Esophagus (tissue), 2 donors: ENCODE measurements at regions not wholly inside any gene's neighbourhood (a gene's known extent, or its start where the extent isn't known, plus 50 kb on each side); places are given as distances from the start of the nearest gene placed in this dataset.

Experiments
- H3K27ac ChIP-seq, 2 donors: one replicate each; pipeline ENCODE4 v1.5.1; 2013; ENCODE audit warnings: low read depth in 2 of 2, mild to moderate bottlenecking in 2 of 2, inconsistent platforms in 1 of 2, low read length in 1 of 2, moderate library complexity in 1 of 2
- H3K27me3 ChIP-seq, 2 donors: one replicate each; pipeline ENCODE4 v1.6.1; 2013; ENCODE audit warnings: low read length in 2 of 2, control low read depth in 1 of 2, mild to moderate bottlenecking in 1 of 2; ENCODE audit not compliant: insufficient read depth in 2 of 2, control insufficient read depth in 1 of 2
- H3K36me3 ChIP-seq, 2 donors: one replicate each; pipeline ENCODE4 v1.6.1; 2013; ENCODE audit warnings: low read length in 1 of 2; ENCODE audit not compliant: control insufficient read depth in 2 of 2, insufficient read depth in 2 of 2
- H3K4me1 ChIP-seq, 2 donors: one replicate each; pipeline ENCODE4 v1.6.1; 2013; ENCODE audit warnings: low read length in 1 of 2; ENCODE audit not compliant: control insufficient read depth in 2 of 2, insufficient read depth in 2 of 2
- H3K4me3 ChIP-seq, 2 donors: one replicate each; pipeline ENCODE4 v1.5.1; 2013; ENCODE audit warnings: low read length in 2 of 2, mild to moderate bottlenecking in 2 of 2, low read depth in 1 of 2, moderate library complexity in 1 of 2
- H3K9me3 ChIP-seq, 2 donors: one replicate each; pipeline ENCODE4 v1.6.1; 2013; ENCODE audit warnings: mild to moderate bottlenecking in 2 of 2, low read depth in 1 of 2, low read length in 1 of 2, moderate library complexity in 1 of 2; ENCODE audit not compliant: control insufficient read depth in 2 of 2, insufficient read depth in 1 of 2
- WGBS, 2 donors: extraction: QIAGEN DNeasy Blood & Tissue Kit; methylation state at CpG; one replicate each; pipeline ENCODE4 v1.1.7; 2013; 5-methylcytosine and 5-hydroxymethylcytosine counted together
- donor health status: healthy with polysubstance abuse.
- donor health status: Bipolar disorder and iron deficiency.

DNA sequence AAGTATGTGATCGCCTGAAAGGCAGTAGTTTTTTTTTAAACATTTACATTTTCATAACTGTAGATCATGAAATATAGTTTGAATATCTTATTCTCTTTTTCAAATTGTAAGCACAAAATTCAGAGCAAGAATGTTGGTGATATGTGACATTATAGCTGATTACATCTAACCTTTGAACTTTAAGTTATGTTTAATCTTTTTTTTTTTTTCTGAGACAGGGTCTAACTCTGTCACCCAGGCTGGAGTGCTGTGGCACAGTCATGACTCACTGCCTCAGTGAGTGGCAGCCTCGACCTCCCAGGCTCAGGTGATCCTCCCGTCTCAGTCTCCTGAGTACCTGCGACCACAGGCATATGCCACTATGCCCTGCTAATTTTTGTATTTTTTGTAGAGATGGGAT is 278.7 kb upstream of the NEBL start:
- no peaks in the 10 kb centered on the region for H3K36me3 ChIP-seq
- no peaks in the 10 kb centered on the region for H3K9me3 ChIP-seq
- H3K27ac ChIP-seq: peak overlapping the region; percentile 24 to 67
- H3K27me3 ChIP-seq: no peaks in the 10 kb centered on the region
- WGBS, 2 donors: 85 to 86% methylated on average over 4 of the region's 4 CpGs
- no peak overlapping the region for H3K4me3 ChIP-seq
- H3K4me1 ChIP-seq: peaks cover 0 to 2% of the 10 kb centered on the region in 2 donors

DNA sequence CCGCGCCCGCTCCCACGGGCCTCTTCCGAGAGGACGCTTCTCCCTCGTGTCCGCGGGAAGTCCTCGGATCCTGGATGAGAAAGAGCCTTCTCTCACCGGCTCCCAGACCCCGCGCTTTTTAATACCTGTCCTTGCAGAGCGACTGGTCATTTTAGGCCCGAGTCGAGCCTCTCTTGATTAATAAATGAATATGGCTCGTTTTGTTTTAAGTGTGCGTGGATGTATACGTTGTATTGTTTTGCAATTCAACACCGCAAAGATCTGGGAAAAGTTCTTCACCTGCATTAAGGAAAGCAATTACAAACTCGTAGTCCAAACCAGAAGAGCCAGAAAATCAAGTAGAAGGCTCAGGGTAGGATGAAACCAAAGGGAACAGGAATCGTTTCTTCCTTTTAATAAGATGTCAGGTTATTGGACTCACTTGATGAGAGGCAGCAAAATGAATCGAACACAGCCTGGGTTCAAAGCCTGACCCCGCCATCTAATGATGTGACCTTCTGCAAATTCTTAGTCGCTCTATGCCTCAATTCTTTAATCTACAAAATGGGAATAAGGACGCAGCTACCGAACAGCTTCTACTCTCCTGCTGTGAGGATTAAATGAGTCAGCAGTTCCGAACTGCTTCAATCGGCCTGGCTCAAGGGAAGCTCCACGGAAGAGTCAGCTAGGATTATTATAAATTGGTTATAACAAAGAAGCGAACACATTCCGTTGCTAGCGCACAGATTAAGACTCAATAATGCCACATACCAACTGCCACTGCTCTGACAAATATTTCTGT is 277.8 kb upstream of the NEBL start:
- Histone ChIP-seq H3K27me3 (no peaks in the 10 kb centered on the region), H3K4me3 (peak overlapping the region; percentile 77 to 81), H3K27ac (peak overlapping the region; percentile 91 to 96), H3K36me3 (no peaks in the 10 kb centered on the region), H3K4me1 (peaks cover 0 to 2% of the 10 kb centered on the region in 2 donors), H3K9me3 (no peaks in the 10 kb centered on the region)
- 23 to 25% methylated on average over 33 of the region's 33 CpGs for WGBS, 2 donors

DNA sequence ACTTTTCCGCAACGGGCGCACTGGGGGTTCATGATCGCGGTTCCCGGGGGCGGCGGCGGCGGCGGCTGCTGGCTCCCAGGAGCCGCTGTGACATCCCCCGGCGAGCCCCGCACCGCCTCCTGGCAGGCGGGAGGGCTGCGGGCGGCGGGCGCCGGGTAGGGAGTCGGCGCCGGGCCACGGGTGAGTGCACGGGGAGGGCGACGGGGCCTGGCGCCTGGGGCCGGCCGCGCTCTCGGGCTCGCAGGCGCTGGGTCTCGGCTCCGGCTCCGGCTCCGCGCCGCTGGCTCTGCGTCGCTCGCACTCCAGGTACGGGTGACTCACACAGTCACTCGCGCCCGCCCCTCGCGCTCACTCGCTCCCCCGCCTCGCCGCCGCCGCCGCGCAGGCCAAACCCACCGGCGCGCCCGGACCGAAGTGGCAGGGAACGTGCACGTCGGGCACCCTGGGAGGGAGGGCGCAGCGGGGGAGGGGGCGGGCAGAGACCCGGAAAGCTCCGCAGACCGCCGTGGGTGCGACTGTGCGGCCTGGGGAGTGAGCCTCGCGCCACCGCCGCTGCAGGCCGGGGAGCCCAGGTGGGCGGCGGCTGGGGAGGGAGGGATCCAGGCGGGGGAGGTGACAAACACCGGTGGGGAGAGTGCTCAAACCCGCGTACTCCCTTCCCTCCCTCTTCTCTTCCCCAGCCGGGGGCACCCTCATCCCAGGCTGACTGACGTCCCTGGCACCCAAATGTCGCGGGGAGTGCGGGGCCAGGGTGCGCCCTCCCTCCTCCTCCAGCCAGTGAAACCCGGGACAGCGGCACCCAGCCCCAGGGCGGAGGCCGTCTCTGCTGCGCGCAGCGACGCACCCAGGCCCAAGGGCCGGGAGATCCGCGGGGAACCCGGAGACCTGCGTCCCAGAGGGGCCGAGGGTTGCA is 276.9 kb upstream of the NEBL start:
- Histone ChIP-seq H3K9me3 (no peaks in the 10 kb centered on the region), H3K4me1 (peaks cover 0 to 2% of the 10 kb centered on the region in 2 donors), H3K36me3 (no peaks in the 10 kb centered on the region), H3K27ac (peak overlapping the region; percentile 91 to 96), H3K27me3 (no peaks in the 10 kb centered on the region), H3K4me3 (peak overlapping the region; percentile 77 to 81)
- 1% methylated on average over 69 to 107 of the region's 107 CpGs for WGBS, 2 donors

DNA sequence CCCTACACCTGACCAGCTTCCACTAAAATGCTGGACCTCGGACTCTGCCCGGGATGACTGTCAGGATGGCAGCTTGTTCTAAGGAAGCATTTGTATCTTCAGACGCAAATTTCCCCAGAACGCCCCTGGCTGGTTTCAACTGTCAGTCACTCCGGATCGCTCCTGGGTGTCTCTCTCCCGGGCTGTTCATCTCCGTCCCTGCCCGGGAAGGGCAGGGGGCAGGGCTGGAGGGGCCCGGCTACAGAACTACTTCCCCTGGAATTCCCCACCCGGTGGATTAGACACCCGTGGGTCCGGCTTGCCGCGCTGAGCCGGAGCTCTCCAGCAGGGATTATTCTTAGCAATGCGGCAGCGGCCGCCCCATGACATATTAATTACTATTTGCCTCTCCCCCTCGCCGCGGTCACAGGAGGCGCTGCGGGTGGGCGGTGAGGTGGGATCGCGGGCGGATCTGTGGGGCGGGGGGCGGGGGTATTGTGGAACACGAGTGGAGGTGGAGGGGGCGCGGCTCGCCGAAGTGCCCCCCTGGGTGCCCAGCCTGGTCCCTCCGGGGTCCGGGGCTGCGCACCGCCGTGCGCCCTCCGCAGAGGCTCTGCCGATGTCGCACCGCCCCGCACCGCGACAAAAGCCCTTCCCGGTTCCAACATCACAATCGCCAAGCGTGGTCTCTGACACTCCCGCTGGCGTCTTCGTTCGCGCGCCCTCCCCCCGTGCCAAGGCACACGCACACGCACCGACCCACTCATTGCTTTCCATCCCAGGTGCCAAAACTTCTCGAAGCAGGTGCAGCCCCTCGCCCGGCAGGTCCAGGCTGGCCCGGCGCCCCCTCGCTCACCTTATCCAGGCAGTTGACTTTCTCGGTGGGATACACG is 276.1 kb upstream of the NEBL start:
- H3K4me1 ChIP-seq: peaks cover 0 to 2% of the 10 kb centered on the region in 2 donors
- peak overlapping the region; percentile 77 to 81 for H3K4me3 ChIP-seq
- H3K27me3 ChIP-seq: no peaks in the 10 kb centered on the region
- H3K9me3 ChIP-seq: no peaks in the 10 kb centered on the region
- 0 to 2% methylated on average over 68 to 69 of the region's 69 CpGs for WGBS, 2 donors
- H3K27ac ChIP-seq: peak overlapping the region; percentile 91 to 96
- no peaks in the 10 kb centered on the region for H3K36me3 ChIP-seq

DNA sequence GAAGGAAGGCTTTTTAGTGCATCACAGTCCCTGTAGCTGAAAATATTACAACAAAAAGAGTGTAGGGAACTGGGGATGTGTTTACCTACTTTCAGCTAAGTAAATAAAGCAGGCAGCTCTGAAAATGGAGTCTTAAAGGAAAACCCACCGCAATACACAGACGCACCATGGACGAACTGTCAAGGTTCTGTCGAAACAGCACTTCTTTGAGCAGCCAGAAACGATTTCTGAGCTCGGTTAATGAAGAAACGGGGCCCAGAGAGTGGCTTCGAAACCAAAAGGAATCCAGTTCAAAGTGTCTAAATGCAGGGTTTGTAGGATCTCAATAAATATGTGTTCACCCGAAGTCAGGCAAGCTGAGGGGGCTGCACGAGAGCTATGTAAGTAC is 275.4 kb upstream of the NEBL start:
- Histone ChIP-seq H3K4me1 (peaks cover 0 to 2% of the 10 kb centered on the region in 2 donors), H3K27ac (peak overlapping the region; percentile 91 to 96), H3K9me3 (no peaks in the 10 kb centered on the region), H3K4me3 (peak overlapping the region; percentile 77 to 81), H3K27me3 (no peaks in the 10 kb centered on the region), H3K36me3 (no peaks in the 10 kb centered on the region)
- 34 to 41% methylated on average over 10 of the region's 10 CpGs for WGBS, 2 donors

DNA sequence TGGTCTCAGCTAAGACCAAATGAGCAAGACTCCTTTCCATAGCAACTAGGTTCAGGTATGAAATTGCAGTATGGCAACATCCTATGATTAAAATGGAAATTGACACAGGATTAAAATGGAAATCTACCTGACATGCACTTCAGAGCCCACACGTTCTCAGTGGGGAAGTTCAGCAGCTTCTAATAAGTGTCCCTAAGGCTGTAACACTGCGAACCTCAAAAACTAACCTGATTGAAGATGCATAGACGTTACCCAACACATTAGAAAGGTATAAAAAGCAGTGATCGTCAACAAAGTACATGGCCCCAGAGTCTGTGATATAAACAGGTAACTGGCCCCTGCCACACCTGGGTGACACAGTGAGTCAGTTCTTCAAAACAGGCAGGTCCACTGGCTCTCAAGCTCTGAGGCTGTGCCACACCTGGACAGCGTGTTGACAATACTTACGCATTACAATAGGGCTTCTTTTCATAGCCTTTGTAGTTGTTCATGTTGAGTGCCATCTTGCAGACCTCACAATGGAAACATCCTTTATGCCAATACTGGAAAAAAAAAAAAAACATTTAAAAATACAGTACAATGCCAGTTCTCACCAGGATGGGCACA is 274.9 kb upstream of the NEBL start:
- Histone ChIP-seq H3K27me3 (no peaks in the 10 kb centered on the region), H3K9me3 (no peaks in the 10 kb centered on the region), H3K4me1 (peaks cover 0 to 2% of the 10 kb centered on the region in 2 donors), H3K36me3 (no peaks in the 10 kb centered on the region), H3K27ac (peak overlapping the region; percentile 30 to 91), H3K4me3 (peak overlapping the region in 1 of 2 donors; percentile 77)
- WGBS, 2 donors: 77 to 80% methylated on average over 6 of the region's 6 CpGs

DNA sequence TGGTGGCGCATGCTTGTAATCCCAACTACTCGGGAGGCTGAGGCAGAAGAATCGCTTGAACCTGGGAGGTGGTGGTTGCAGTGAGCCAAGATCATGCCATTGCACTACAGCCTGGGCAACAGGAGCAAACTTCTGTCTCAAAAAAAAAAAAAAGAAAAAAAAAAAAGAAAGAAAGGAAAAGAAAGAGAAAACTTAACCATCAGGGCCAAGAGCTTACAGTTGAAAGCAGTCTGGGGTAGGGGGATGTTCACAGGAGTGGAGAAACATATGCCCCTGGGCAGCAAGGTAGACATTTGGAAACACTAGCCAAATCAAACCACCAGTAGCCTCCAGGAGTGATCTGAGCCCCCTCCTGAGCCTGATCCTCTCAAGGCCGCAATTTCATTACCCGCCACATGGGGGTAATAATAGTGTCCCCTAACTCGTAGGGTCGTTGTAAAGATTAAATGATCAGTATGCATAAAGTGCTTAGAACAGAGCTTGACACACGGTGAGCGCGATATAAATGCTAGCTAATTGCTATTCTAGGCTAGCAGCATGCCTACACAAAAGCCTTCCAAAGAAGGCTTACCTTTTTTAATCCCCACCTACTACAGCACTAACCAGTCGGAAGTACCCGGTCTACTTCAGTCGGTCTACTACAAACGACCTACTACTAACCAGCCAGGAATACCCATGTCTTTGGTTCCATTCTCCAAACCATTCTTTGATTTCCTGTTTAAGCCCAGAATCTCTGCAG is 274.3 kb upstream of the NEBL start:
- H3K36me3 ChIP-seq: no peaks in the 10 kb centered on the region
- H3K4me3 ChIP-seq: peak overlapping the region in 1 of 2 donors; percentile 4
- H3K9me3 ChIP-seq: no peaks in the 10 kb centered on the region
- 82 to 86% methylated on average over 14 of the region's 14 CpGs for WGBS, 2 donors
- H3K27ac ChIP-seq: peak overlapping the region; percentile 30 to 73
- H3K4me1 ChIP-seq: peaks cover 0 to 2% of the 10 kb centered on the region in 2 donors
- H3K27me3 ChIP-seq: no peaks in the 10 kb centered on the region

DNA sequence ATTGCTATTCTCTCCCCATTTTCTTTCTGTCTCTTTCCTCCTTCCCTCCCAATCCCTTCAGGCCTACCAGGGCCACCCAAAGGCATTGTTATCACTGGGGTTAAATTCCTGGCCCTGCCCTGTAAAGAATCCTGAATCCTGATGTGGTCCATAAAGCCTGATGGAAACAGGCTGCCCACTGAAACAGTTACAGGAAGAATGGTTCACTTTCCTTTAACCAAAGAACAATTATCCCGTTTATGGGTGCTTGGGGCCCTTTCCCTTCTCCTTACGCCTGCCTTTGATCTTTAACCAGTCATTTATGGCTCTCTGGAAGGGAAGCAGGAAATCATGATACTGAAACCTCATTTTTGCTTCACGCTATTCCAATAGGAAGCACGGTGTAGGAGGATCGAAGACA is 273.1 kb upstream of the NEBL start:
- Histone ChIP-seq H3K9me3 (no peaks in the 10 kb centered on the region), H3K36me3 (no peaks in the 10 kb centered on the region), H3K27ac (no peak overlapping the region), H3K27me3 (no peaks in the 10 kb centered on the region), H3K4me1 (peaks cover 0 to 2% of the 10 kb centered on the region in 2 donors), H3K4me3 (no peak overlapping the region)
- WGBS, 2 donors: 61 to 73% methylated on average over 5 of the region's 5 CpGs
